A549 (cell line): ENCODE measurements at regions not wholly inside any gene's neighbourhood (a gene's known extent, or its start where the extent isn't known, plus 50 kb on each side); places are given as distances from the start of the nearest gene placed in this dataset.

Source experiments
- ATAC-seq, 2 experiments: fragments of 200-7000 bp in 1 of 2; fragments of >200 bp in 1 of 2; cut with Nextera tagmentation in 1 of 2; cut with Tn5 transposase in 1 of 2; 3 replicates each; pipeline versions ENCODE4 v1.8.0 to v1.9.1; 2018 to 2020; ENCODE audit warnings: mild to moderate bottlenecking in 1 of 2, moderate library complexity in 1 of 2
- CTCF ChIA-PET: fragments of 300-600 bp; sonication (Branson Sonifier 250); formaldehyde crosslinking; extraction: SDS; loops from one replicate; lab custom pipeline; 2021; ENCODE audit warnings: antibody characterized with exemption, inconsistent platforms; lab: Yijun Ruan, JAX
- POLR2A ChIA-PET: fragments of 350-600 bp; formaldehyde crosslinking; extraction: SDS; loops from one replicate; lab custom pipeline; 2021; ENCODE audit warnings: antibody characterized with exemption, inconsistent platforms; lab: Yijun Ruan, JAX
- DNase-seq, 2 experiments: peaks; one replicate each; pipeline versions ENCODE4 v3.0.0 to v3.0.0-alpha.2; 2011 to 2016; ENCODE audit warnings: low read depth in 1 of 2, low spot score in 1 of 2
- FAIRE-seq: peaks from 2 replicates; lab custom pipeline; 2011; peaks lifted over from hg19 to GRCh38; lab: Jason Lieb, UNC
- H3K27ac ChIP-seq, 2 experiments: fragments of >200 bp; sonication (Bioruptor Twin); formaldehyde crosslinking; 3 replicates each; pipeline ENCODE4 v1.5.1; 2016 to 2017
- H3K4me1 ChIP-seq: fragments of >200 bp; sonication (Bioruptor Twin); formaldehyde crosslinking; 3 replicates; pipeline ENCODE4 v1.6.1; 2016
- H3K4me2 ChIP-seq: fragments of >200 bp; sonication (Bioruptor Twin); formaldehyde crosslinking; 3 replicates; pipeline ENCODE4 v1.6.1; 2016
- H3K4me3 ChIP-seq: fragments of >200 bp; sonication (Bioruptor Twin); formaldehyde crosslinking; 3 replicates; pipeline ENCODE4 v1.5.1; 2016
- H3K9me3 ChIP-seq: fragments of >200 bp; sonication (Bioruptor Twin); formaldehyde crosslinking; 3 replicates; pipeline ENCODE4 v1.6.1; 2016
- ATOH8 ChIP-seq: fragments of 250-450 bp; sonication (Bioruptor Pico); IDR thresholded peaks from 2 replicates; pipeline ENCODE4 v1.5.0; 2020; ENCODE audit warnings: low read depth, mild to moderate bottlenecking, moderate library complexity
- BCL3 ChIP-seq: fragments of >200 bp; sonication (Bioruptor Twin); formaldehyde crosslinking; IDR thresholded peaks from 3 replicates; pipeline ENCODE4 v1.6.1; 2016
- BHLHE40 ChIP-seq: IDR thresholded peaks from 2 replicates; pipeline ENCODE4 v1.6.1; 2012; ENCODE audit warnings: low read depth, low read length, inconsistent platforms
- CBX2 ChIP-seq: fragments of 200-600 bp; sonication (generic); IDR thresholded peaks from 2 replicates; pipeline ENCODE4 v1.6.1; 2016; ENCODE audit warnings: low read depth, mild to moderate bottlenecking, borderline replicate concordance
- CEBPB ChIP-seq, 2 experiments: fragments of >200 bp in 1 of 2; sonication (Bioruptor Twin) in 1 of 2; formaldehyde crosslinking in 1 of 2; IDR thresholded peaks; 2 replicates each; pipeline ENCODE4 v1.6.1; 2012 to 2016
- EHF ChIP-seq: fragments of 250-450 bp; sonication (Bioruptor Pico); IDR thresholded peaks from 2 replicates; pipeline ENCODE4 v1.5.0; 2020; ENCODE audit warnings: mild to moderate bottlenecking
- EHMT2 ChIP-seq: fragments of 200-600 bp; sonication (generic); IDR thresholded peaks from 2 replicates; pipeline ENCODE4 v1.6.1; 2016; ENCODE audit warnings: antibody characterized with exemption, low read depth, mild to moderate bottlenecking, moderate library complexity
- ELK1 ChIP-seq: fragments of 150-350 bp; IDR thresholded peaks from 2 replicates; pipeline ENCODE4 v1.6.1; 2014; ENCODE audit warnings: low read depth, mild to moderate bottlenecking, low read length
- EP300 ChIP-seq, 2 experiments: fragments of >200 bp; sonication (Bioruptor Twin); formaldehyde crosslinking; IDR thresholded peaks; 2 replicates in 1 of 2; 3 replicates in 1 of 2; pipeline ENCODE4 v1.6.1; 2016 to 2017
- FOSB ChIP-seq: fragments of 250-450 bp; sonication (Bioruptor Pico); IDR thresholded peaks from 2 replicates; pipeline ENCODE4 v1.5.0; 2020; ENCODE audit warnings: mild to moderate bottlenecking, moderate library complexity
- FOXS1 ChIP-seq: fragments of 250-450 bp; sonication (Bioruptor Pico); IDR thresholded peaks from 2 replicates; pipeline ENCODE4 v1.5.0; 2020; ENCODE audit warnings: mild to moderate bottlenecking, moderate library complexity
- GATA3 ChIP-seq: IDR thresholded peaks from 2 replicates; pipeline ENCODE4 v1.6.1; 2012; ENCODE audit warnings: borderline replicate concordance
- HOXA7 ChIP-seq: fragments of 250-450 bp; sonication (Bioruptor Pico); IDR thresholded peaks from 2 replicates; pipeline ENCODE4 v1.5.0; 2020; ENCODE audit warnings: mild to moderate bottlenecking, moderate library complexity
- KDM1A ChIP-seq: fragments of 200-600 bp; sonication (generic); IDR thresholded peaks from 2 replicates; pipeline ENCODE4 v1.6.1; 2016; ENCODE audit warnings: low read depth, mild to moderate bottlenecking
- MAZ ChIP-seq: fragments of 150-350 bp; IDR thresholded peaks from 2 replicates; pipeline ENCODE4 v1.6.1; 2014; ENCODE audit warnings: antibody characterized with exemption, low read depth, low read length, borderline replicate concordance
- NPAS2 ChIP-seq: fragments of 250-450 bp; sonication (Bioruptor Pico); IDR thresholded peaks from 2 replicates; pipeline ENCODE4 v1.8.0; 2022; ENCODE audit warnings: mild to moderate bottlenecking, moderate library complexity, borderline replicate concordance
- NR3C1 ChIP-seq: fragments of >200 bp; sonication (Bioruptor Twin); formaldehyde crosslinking; IDR thresholded peaks from 3 replicates; pipeline ENCODE4 v1.6.1; 2017
- PBX3 ChIP-seq: IDR thresholded peaks from 2 replicates; pipeline ENCODE4 v1.6.1; 2012
- RARB ChIP-seq: fragments of 250-450 bp; sonication (Bioruptor Pico); IDR thresholded peaks from 2 replicates; pipeline ENCODE4 v1.8.0; 2021; ENCODE audit warnings: mild to moderate bottlenecking, moderate library complexity
- TP53 ChIP-seq: fragments of 250-450 bp; sonication (Bioruptor Pico); IDR thresholded peaks from 2 replicates; pipeline ENCODE4 v1.5.0; 2021; ENCODE audit warnings: mild to moderate bottlenecking, moderate library complexity
- ZC3H11A ChIP-seq: fragments of 450-650 bp; IDR thresholded peaks from 2 replicates; pipeline ENCODE4 v1.6.1; 2014; ENCODE audit warnings: antibody characterized with exemption, mild to moderate bottlenecking
- ZFP36 ChIP-seq: fragments of 450-650 bp; IDR thresholded peaks from 2 replicates; pipeline ENCODE4 v1.6.1; 2014; ENCODE audit warnings: borderline replicate concordance; ENCODE audit not compliant: partially characterized antibody
- WGBS: methylation state at CpG from one replicate; pipeline ENCODE4 v1.1.6; 2017; ENCODE audit errors: missing lambda C conversion rate; 5-methylcytosine and 5-hydroxymethylcytosine counted together

- H3K4me3 ChIP-seq, result no peak overlapping the region
- H3K9me3 ChIP-seq, result no peaks in the 10 kb centered on the region
- no peak for TF ChIP-seq RARB (CRISPR knock-in tag)
- no peak for TF ChIP-seq FOXS1
- TF ChIP-seq GATA3, result no peak
- TF ChIP-seq ATOH8 (CRISPR knock-in tag), result no peak
- TF ChIP-seq TP53, result no peak
- TF ChIP-seq MAZ, result no peak
- TF ChIP-seq NR3C1, result no peak
- no peak for TF ChIP-seq ELK1
- no peak overlapping the region for H3K4me2 ChIP-seq
- ATAC-seq (no peak), DNase-seq (no peak), FAIRE-seq (no peak)
- ChIA-PET POLR2A (no interaction called here), CTCF (no interaction called here)
- no peak overlapping the region for H3K27ac ChIP-seq
- no peaks in the 10 kb centered on the region for H3K4me1 ChIP-seq
- WGBS, result 11% methylated on average over 4 of the region's 4 CpGs
Observed at GRCh38 chr2:57598551-57598950, 448.1 kb upstream of the VRK2 start.

GRCh38 chr2:57602733-57603132, 443.9 kb upstream of the VRK2 start:
- FAIRE-seq (no peak), ATAC-seq (no peak), DNase-seq (no peak)
- 28% methylated on average over 2 of the region's 2 CpGs for WGBS
- TF ChIP-seq CEBPB (IDR thresholded peaks at IDR 0.05), result no peak
- TF ChIP-seq EHF (CRISPR knock-in tag), result no peak
- TF ChIP-seq NPAS2 (CRISPR knock-in tag), result no peak
- TF ChIP-seq BCL3, result no peak
- TF ChIP-seq EHMT2, result no peak
- TF ChIP-seq KDM1A, result no peak
- TF ChIP-seq FOSB (CRISPR knock-in tag), result no peak
- no peak for TF ChIP-seq PBX3
- TF ChIP-seq CBX2, result no peak
- TF ChIP-seq FOXS1, result no peak
- TF ChIP-seq ZFP36, result no peak
- no peak for TF ChIP-seq BHLHE40
- TF ChIP-seq HOXA7, result no peak
- TF ChIP-seq MAZ, result no peak
- TF ChIP-seq ZC3H11A, result no peak
- ChIA-PET CTCF (no interaction called here), POLR2A (no interaction called here)
- no peaks in the 10 kb centered on the region for H3K4me1 ChIP-seq
- H3K9me3 ChIP-seq, result no peaks in the 10 kb centered on the region
- no peak overlapping the region for H3K4me3 ChIP-seq
- H3K27ac ChIP-seq, result no peak overlapping the region
- H3K4me2 ChIP-seq, result no peak overlapping the region

GRCh38 chr2:57614988-57615387, 431.6 kb upstream of the VRK2 start:
- Histone ChIP-seq H3K4me1 (no peaks in the 10 kb centered on the region), H3K9me3 (no peaks in the 10 kb centered on the region), H3K4me3 (no peak overlapping the region), H3K4me2 (no peak overlapping the region), H3K27ac (no peak overlapping the region)
- 50% methylated on average over 3 of the region's 3 CpGs for WGBS
- FAIRE-seq, result no peak
- TF ChIP-seq PBX3, result no peak
- TF ChIP-seq EP300 (IDR thresholded peaks at IDR 0.05), result no peak
- no peak for DNase-seq
- CTCF ChIA-PET, result no interaction called here
- no peak for ATAC-seq
- POLR2A ChIA-PET, result no interaction called here
